ENCODE measurements at regions not wholly inside any gene's neighbourhood (a gene's known extent, or its start where the extent isn't known, plus 50 kb on each side); places are given as distances from the start of the nearest gene placed in this dataset.

DNA sequence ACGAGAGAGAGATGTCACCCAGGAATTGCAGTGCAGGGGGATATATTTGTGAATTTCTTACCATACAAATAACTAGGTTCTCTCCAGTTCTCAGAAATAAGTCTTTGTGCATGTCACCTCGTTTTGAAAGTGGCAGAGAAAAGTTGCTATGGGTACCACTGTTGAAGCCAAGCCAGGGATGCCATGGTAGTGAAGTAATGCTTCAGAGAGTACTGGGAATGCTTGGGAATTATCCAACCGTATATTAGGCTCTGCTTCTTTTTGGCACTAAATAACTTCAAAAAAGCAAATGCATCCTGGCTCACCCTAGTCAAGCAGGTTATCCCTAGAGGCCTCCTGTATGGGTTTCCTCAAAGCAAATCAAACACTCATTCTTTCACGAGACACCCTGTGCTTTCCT is 50.7 kb upstream of the DDX18 start:
- TF ChIP-seq, protein P1, sequence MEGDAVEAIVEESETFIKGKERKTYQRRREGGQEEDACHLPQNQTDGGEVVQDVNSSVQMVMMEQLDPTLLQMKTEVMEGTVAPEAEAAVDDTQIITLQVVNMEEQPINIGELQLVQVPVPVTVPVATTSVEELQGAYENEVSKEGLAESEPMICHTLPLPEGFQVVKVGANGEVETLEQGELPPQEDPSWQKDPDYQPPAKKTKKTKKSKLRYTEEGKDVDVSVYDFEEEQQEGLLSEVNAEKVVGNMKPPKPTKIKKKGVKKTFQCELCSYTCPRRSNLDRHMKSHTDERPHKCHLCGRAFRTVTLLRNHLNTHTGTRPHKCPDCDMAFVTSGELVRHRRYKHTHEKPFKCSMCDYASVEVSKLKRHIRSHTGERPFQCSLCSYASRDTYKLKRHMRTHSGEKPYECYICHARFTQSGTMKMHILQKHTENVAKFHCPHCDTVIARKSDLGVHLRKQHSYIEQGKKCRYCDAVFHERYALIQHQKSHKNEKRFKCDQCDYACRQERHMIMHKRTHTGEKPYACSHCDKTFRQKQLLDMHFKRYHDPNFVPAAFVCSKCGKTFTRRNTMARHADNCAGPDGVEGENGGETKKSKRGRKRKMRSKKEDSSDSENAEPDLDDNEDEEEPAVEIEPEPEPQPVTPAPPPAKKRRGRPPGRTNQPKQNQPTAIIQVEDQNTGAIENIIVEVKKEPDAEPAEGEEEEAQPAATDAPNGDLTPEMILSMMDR (IDR thresholded peaks at IDR 0.05): no peak
- DNase-seq (ENCODE audit: low spot score) (no peak), ATAC-seq (ENCODE audit: insufficient number of reproducible peaks, low FRiP score, low read depth) (no peak)
- no peak overlapping the region for H3K27ac ChIP-seq
- no peaks in the 10 kb centered on the region for H3K36me3 ChIP-seq
- H3K27me3 ChIP-seq (replicated peaks; ENCODE audit: insufficient read depth): no peaks in the 10 kb centered on the region
- H3K4me1 ChIP-seq (ENCODE audit: control insufficient read depth in 1 of 2, low read depth in 2 of 2): peaks cover 0 to 4% of the 10 kb centered on the region in 2 donors
- H3K9me3 ChIP-seq: no peaks in the 10 kb centered on the region
- no peak overlapping the region for H3K4me3 ChIP-seq
